Stimulated activated naive B cell treated with anti-CD40 and anti-IgM and Interleukin-4, amounts not matched to agents 10 μg/mL and 1 μg/mL and 100 μg/mL, for 72 hours (primary cell): ENCODE measurements at regions not wholly inside any gene's neighbourhood (a gene's known extent, or its start where the extent isn't known, plus 50 kb on each side); places are given as distances from the start of the nearest gene placed in this dataset.
A peak's percentile ranks its signal among the peaks of the same experiment; 100 is the strongest.

Source experiments
- ATAC-seq, 2 donors: fragments of 150-1000 bp; cut with Tn5 transposase; replicated peaks; 2 replicates each; pipeline ENCODE4 v1.10.0; 2021; ENCODE audit warnings: moderate library complexity in 1 of 2
- DNase-seq: peaks from one replicate; pipeline ENCODE4 v3.0.0; 2021
- H3K27ac Mint-ChIP-seq: one replicate; pipeline ENCODE4 v1.8.0; 2022; ENCODE audit warnings: mild to moderate bottlenecking, mixed read lengths
- H3K27me3 Mint-ChIP-seq, 2 donors: one replicate each; pipeline ENCODE4 v1.8.0; 2022; ENCODE audit warnings: mixed read lengths in 2 of 2
- H3K36me3 Mint-ChIP-seq, 2 donors: one replicate each; pipeline ENCODE4 v1.8.0; 2022; ENCODE audit warnings: mixed read lengths in 2 of 2, mild to moderate bottlenecking in 1 of 2
- H3K4me1 Mint-ChIP-seq, 2 donors: one replicate each; pipeline ENCODE4 v1.8.0; 2022; ENCODE audit warnings: mixed read lengths in 2 of 2, mild to moderate bottlenecking in 1 of 2
- H3K4me3 Mint-ChIP-seq, 2 donors: one replicate each; pipeline ENCODE4 v1.8.0; 2022; ENCODE audit warnings: mild to moderate bottlenecking in 2 of 2, mixed read lengths in 2 of 2, moderate library complexity in 1 of 2
- H3K9me3 Mint-ChIP-seq, 2 donors: one replicate each; pipeline ENCODE4 v1.8.0; 2022; ENCODE audit warnings: mixed read lengths in 2 of 2, mild to moderate bottlenecking in 1 of 2

DNA sequence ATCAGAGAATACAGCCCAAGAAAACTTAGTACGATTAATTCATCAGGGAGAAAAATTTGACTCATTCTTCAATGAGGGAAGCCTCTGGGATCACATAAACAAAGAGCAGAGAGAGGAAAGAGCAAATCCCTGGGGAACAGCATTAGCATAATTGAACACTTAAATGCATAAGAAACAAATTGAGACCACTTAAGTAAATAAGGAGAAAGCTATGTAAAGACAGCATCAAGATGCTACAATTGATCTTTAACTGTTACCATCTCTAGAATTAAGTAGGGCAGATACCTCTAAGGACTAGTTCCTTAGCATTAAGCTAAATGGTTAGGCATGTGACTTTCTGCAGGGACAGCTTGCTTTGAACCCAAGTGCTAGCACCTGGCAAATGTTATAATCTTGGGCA is 265.1 kb upstream of the NEGR1 start:
- Mint-ChIP-seq H3K27ac (no peak overlapping the region), H3K9me3 (no peaks in the 10 kb centered on the region), H3K4me3 (no peak overlapping the region), H3K27me3 (no peaks in the 10 kb centered on the region), H3K4me1 (no peaks in the 10 kb centered on the region), H3K36me3 (no peaks in the 10 kb centered on the region)
- no peak for DNase-seq
- ATAC-seq = no peak

DNA sequence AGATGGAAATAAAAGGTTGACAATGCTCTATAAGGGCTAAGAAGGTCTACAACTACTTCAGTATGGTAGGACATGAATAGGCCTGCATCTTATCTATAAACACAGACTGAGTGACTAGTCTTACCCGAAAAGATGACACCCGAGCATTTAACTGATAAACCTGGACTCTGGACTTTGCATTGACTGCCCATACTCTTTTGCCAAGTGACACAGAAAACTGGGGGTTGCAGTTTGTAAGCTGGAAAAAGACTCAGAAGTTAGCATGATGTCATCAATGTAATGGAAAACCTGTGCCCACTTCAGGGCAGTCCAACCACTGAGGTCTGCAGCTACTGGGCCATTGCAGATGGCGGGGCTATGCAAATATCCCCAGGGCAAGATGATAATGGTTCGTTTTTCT is 258.3 kb upstream of the NEGR1 start:
- Mint-ChIP-seq H3K27me3 (no peaks in the 10 kb centered on the region), H3K9me3 (peaks cover 0 to 3% of the 10 kb centered on the region in 2 donors), H3K4me3 (no peak overlapping the region), H3K27ac (no peak overlapping the region), H3K4me1 (no peaks in the 10 kb centered on the region), H3K36me3 (no peaks in the 10 kb centered on the region)
- DNase-seq = no peak
- no peak for ATAC-seq

DNA sequence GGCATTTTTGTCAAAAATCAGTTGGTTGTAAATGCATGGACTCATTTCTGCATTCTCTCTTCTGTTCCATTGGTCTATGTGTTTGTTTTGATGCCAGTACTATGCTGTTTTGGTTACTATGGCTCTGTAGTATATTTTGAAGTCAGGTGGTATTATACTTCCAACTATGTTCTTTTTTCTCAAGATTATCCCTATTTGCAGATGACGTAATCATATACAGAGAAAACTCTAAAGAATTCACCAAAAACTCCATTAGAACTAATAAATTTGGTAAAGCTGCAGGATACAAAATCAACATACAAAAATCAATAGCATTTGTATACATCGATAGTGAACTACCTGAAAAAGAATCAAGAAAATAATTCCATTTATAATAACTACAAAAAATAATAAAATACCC is 253.1 kb upstream of the NEGR1 start:
- Mint-ChIP-seq H3K36me3 (no peaks in the 10 kb centered on the region), H3K27ac (no peak overlapping the region), H3K4me1 (no peaks in the 10 kb centered on the region), H3K27me3 (no peaks in the 10 kb centered on the region), H3K4me3 (no peak overlapping the region), H3K9me3 (peaks cover 0 to 4% of the 10 kb centered on the region in 2 donors)
- no peak for ATAC-seq
- DNase-seq = no peak

DNA sequence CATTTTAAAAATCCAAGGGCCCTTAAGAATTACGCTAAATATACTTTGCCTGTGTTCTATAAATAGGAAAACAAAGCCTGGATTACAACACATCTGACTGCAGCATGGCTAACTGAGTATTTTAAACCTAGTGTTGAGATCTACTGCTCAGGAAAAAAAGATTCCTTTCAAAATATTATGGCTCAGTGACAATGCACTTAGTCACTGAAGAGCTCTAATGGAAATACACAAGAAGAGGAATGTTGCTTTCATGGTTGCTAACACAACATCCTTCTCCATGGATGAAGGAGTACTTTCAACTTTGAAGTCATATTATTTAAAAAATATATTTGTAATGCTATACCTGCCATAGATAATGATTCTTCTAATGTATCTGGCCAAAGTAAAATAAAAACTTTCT is 248.3 kb upstream of the NEGR1 start:
- Mint-ChIP-seq H3K4me1 (no peaks in the 10 kb centered on the region), H3K4me3 (no peak overlapping the region), H3K27me3 (no peaks in the 10 kb centered on the region), H3K9me3 (peaks cover 0 to 4% of the 10 kb centered on the region in 2 donors), H3K27ac (no peak overlapping the region), H3K36me3 (no peaks in the 10 kb centered on the region)
- DNase-seq (no peak), ATAC-seq (no peak)

DNA sequence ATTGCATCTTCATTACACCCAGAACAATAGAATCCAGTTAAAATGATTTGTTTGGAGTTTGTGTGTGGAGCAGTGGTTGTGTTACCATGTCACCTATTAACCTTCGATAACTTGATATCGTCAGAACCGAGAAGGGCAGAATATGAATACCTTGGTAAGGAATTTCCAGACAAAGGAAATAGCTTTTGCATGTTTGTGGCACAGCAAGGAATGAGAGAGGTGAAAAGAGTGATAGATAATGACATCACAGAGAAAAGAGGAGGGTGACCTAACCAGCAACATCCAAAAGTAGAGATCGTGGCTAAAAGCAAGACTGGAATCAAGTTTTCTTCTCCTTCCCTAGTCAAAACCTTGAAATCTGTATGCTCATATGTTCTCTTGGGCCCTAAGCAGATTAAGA is 244.6 kb upstream of the NEGR1 start:
- Mint-ChIP-seq H3K27me3 (no peaks in the 10 kb centered on the region), H3K36me3 (no peaks in the 10 kb centered on the region), H3K9me3 (peaks cover 0 to 3% of the 10 kb centered on the region in 2 donors), H3K27ac (no peak overlapping the region), H3K4me1 (no peaks in the 10 kb centered on the region), H3K4me3 (no peak overlapping the region)
- DNase-seq (no peak), ATAC-seq (no peak)

DNA sequence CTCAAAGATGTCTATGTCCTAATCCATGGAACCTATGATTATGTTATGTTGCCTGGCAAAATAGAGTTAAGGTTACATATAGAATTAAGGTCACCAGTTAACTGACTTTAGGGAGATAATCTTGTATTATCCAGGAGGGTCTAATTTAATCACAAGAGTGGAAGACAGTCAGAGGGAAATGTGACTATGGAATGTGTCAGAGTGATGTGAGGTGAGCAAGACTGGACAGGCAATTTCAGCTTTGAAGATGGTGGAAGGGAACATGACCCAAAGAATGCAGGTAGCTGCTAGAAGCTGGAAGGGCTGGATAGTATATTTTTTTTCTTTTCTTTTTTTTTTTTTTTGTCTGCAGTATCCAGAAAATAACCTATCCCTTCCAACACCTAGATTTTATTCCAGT is 241.7 kb upstream of the NEGR1 start:
- Mint-ChIP-seq H3K27ac (no peak overlapping the region), H3K27me3 (no peaks in the 10 kb centered on the region), H3K4me1 (no peaks in the 10 kb centered on the region), H3K4me3 (no peak overlapping the region), H3K9me3 (no peaks in the 10 kb centered on the region), H3K36me3 (no peaks in the 10 kb centered on the region)
- ATAC-seq (no peak), DNase-seq (no peak)

DNA sequence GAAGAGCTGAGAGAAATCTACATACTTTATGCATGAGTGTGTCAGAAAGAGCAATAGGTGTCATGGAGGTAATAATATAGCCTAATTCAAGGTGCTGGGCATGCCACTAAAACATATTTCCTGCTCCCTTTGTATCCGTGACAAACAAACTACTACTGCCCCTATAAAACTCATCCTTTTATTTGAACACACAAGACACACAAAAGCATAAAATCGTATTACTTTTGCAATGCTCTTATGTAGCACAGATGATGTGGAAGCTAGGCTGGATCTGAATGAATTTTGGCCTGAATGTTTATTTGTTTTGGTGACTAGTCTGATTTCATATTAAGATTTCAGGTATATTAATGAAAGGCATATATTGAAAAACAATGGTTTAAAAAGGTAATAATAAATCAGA is 239.3 kb upstream of the NEGR1 start:
- Mint-ChIP-seq H3K36me3 (no peaks in the 10 kb centered on the region), H3K4me1 (no peaks in the 10 kb centered on the region), H3K27ac (no peak overlapping the region), H3K9me3 (no peaks in the 10 kb centered on the region), H3K27me3 (no peaks in the 10 kb centered on the region), H3K4me3 (no peak overlapping the region)
- ATAC-seq (no peak), DNase-seq (no peak)

DNA sequence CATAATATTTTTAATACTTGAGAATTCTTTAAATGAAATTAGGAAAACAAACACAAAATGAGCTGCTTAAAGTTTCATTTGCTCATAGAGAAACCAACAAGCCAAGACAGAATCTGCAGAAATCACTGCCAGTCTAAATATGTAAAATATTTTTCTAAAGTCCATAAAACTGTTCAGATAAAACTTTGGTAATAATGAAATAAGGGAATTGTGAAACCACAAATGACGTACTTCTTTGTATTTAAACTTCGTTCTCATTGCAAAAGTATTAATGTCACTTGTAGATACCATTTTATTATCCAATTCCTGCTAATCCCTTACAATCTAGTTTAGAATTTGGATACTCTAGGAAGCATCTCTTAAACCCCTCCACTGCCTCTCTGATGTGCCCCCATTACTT is 234.5 kb upstream of the NEGR1 start:
- Mint-ChIP-seq H3K27me3 (no peaks in the 10 kb centered on the region), H3K4me1 (no peaks in the 10 kb centered on the region), H3K36me3 (no peaks in the 10 kb centered on the region), H3K9me3 (no peaks in the 10 kb centered on the region), H3K27ac (no peak overlapping the region), H3K4me3 (no peak overlapping the region)
- DNase-seq (no peak), ATAC-seq (no peak)

DNA sequence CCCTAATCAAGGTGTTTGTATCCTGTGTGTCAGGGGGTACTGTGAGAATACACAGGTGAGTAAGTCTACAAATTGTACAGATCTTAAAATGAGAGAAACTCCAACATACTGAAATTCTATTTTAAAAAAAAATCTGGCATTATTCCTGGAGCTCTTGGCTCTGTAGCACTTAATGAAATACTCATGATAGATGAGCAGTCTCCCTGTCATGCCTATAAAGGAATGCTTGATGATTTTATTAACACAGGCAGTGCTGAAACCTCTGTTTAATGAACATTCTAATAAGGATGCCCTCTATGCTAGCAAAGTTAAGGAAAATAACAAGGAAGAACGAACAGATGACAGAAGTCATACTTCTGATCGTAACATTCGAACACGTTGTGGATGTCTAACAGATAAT is 233.9 kb upstream of the NEGR1 start:
- H3K9me3 Mint-ChIP-seq = no peaks in the 10 kb centered on the region
- H3K4me3 Mint-ChIP-seq = no peak overlapping the region
- no peaks in the 10 kb centered on the region for H3K4me1 Mint-ChIP-seq
- DNase-seq (no peak), ATAC-seq (no peak)
- H3K27me3 Mint-ChIP-seq = no peaks in the 10 kb centered on the region
- no peaks in the 10 kb centered on the region for H3K36me3 Mint-ChIP-seq
- no peak overlapping the region for H3K27ac Mint-ChIP-seq

DNA sequence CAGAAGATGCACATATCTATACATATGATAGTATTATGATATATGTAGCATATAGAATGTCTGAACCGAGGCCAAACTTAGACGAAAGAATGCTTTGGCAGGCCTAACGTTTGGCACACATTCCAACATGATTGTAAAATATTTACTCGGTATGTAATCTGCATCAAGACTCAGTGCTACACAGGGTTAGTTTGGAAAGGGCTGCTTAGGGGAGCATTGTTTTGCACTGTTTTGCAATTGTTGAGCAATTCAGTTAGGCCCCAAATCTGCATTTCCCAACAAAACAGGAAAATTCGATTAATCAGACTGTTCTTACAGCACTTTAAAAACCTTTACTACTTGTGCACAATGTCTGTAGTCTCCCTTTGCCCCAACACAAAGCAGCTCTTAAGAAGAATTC is 216.0 kb upstream of the NEGR1 start:
- ATAC-seq = no peak
- no peaks in the 10 kb centered on the region for H3K27me3 Mint-ChIP-seq
- no peak overlapping the region for H3K27ac Mint-ChIP-seq
- H3K9me3 Mint-ChIP-seq = no peaks in the 10 kb centered on the region
- H3K4me1 Mint-ChIP-seq = no peaks in the 10 kb centered on the region
- no peak for DNase-seq
- no peaks in the 10 kb centered on the region for H3K36me3 Mint-ChIP-seq
- no peak overlapping the region for H3K4me3 Mint-ChIP-seq

DNA sequence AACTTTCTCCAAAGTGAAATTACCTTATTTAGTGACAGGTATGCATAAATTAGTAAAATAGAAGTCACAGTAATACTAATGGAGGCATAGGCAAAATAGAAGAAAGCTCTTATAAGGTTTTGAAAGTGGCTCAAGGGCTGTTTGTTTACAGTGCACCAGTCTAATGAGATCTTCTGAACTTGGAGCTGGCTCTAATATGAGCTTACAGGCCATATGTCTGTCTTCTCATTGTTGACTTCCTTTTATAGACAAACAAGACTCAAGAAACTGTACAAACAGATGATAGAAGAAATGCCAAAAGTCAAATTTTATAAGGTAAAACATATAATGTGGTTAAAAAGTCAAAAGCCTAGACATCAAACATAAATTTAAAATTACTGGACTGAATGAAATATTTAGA is 207.5 kb upstream of the NEGR1 start:
- DNase-seq = no peak
- Mint-ChIP-seq H3K4me3 (no peak overlapping the region), H3K27ac (no peak overlapping the region), H3K9me3 (no peaks in the 10 kb centered on the region), H3K27me3 (no peaks in the 10 kb centered on the region), H3K4me1 (no peaks in the 10 kb centered on the region), H3K36me3 (no peaks in the 10 kb centered on the region)
- no peak for ATAC-seq

DNA sequence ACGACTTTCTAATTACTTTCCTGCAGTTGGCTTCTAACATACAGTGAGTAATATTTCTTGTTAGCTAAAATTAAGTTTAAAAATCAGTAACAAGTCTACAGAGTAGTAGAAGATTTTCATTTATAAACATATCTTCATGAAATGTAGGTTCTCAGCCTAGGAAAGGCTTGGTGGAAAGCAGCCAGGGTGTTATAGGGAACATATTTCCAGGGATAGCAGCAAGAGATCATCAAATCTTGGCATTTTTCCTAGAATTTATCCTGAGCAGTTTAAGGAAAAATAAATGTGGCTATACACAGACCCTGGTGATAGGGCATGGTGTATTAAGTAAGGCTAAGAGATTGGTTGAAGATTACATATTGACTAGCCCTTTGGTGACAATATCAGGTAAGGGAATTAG is 203.5 kb upstream of the NEGR1 start:
- Mint-ChIP-seq H3K27me3 (no peaks in the 10 kb centered on the region), H3K4me1 (no peaks in the 10 kb centered on the region), H3K36me3 (no peaks in the 10 kb centered on the region), H3K9me3 (peaks cover 0 to 1% of the 10 kb centered on the region in 2 donors), H3K4me3 (no peak overlapping the region), H3K27ac (no peak overlapping the region)
- DNase-seq (no peak), ATAC-seq (no peak)

DNA sequence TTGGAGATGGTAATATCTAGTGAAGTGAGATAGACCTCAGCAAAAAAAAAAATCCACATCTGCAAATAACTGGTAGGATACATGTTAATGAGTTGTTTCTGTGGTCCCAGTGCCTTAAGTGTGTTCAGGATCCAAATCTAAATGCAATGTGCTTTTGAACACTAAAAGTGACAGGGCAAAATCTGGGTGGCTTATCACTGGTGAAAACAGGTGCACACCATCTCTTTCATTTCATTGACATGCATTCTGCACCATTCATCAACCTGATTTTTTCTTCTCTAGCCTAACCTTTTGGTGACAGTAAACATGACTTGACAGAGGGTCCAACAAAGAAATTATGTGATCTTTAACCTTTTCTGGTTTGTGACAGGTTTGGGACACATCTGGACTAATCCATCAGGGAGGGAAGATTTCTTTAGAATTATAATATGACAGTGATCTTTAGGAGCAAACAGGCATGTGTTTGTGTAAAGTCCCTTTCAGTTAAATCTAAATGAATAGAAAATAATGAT is 201.6 kb upstream of the NEGR1 start:
- Mint-ChIP-seq H3K36me3 (peaks cover 0 to under 1% of the 10 kb centered on the region in 2 donors), H3K27ac (no peak overlapping the region), H3K4me3 (no peak overlapping the region), H3K27me3 (no peaks in the 10 kb centered on the region), H3K4me1 (no peaks in the 10 kb centered on the region), H3K9me3 (peaks cover 9 to 14% of the 10 kb centered on the region in 2 donors)
- no peak for DNase-seq
- ATAC-seq = no peak

DNA sequence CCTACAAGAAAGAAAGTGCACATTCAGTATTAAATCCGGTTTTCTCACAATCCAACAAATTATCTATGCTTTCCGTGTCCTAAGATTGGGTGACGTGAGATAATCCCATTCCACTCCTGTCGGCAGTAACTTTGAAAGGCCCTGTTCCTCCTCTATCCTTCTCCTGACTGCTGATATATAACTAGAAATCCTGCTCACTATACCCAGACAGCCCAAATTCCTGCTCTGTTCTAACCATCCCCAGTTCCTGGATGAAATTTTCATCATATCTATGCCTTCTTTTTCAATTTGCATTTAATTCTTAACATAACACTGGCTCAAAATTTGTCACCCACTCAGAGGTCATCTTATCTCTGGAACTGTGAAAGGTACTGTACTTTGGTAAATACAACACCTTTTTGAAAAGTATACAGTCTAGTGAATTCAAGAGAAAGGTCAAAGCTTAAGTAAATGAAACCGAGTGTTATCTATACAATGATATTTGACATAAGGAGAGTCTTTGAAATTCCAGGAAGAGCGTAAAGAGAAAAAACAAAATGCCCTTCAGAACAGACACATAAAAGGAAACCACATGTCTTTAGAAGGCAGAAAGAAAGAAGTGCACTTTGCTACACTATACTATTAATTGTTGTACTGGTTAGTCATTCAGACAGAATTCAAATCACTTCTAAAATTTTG is 200.5 kb upstream of the NEGR1 start:
- no peaks in the 10 kb centered on the region for H3K4me1 Mint-ChIP-seq
- H3K27me3 Mint-ChIP-seq = no peaks in the 10 kb centered on the region
- H3K27ac Mint-ChIP-seq = no peak overlapping the region
- H3K9me3 Mint-ChIP-seq = peaks cover 10 to 16% of the 10 kb centered on the region in 2 donors
- no peak overlapping the region for H3K4me3 Mint-ChIP-seq
- peaks cover 0 to 2% of the 10 kb centered on the region in 2 donors for H3K36me3 Mint-ChIP-seq
- DNase-seq (no peak), ATAC-seq (peak in 1 of 2 donors; percentile 33)

DNA sequence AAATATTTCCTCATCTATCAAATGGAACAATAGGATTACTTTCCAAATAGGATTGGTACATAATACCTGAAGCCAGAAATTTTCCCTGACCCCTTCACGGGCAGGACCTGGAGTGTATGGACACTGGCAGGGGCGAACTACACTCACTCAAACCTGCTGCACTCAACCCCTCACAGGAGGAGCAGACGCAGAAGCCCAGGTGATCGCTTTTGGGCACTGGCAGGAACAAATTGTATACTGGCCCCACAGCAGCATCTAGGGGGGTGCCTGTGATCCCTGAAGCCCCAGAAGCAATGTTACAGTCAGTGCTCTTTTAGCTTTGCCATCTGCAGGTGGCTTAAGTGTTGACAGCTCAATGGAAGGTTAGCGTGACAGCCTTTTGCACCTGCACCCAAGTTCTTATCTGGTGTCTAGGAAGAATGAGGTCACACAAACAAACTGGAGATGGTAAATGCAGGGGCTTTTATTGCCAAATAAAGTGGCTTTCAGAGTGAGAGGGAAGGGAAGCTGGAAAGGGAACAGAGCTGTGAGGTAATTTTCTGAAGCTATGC is 199.2 kb upstream of the NEGR1 start:
- no peak for DNase-seq
- no peak for ATAC-seq
- Mint-ChIP-seq H3K27me3 (no peaks in the 10 kb centered on the region), H3K36me3 (peaks cover 0 to 2% of the 10 kb centered on the region in 2 donors), H3K4me3 (no peak overlapping the region), H3K27ac (no peak overlapping the region), H3K4me1 (no peaks in the 10 kb centered on the region), H3K9me3 (peaks cover 10 to 16% of the 10 kb centered on the region in 2 donors)
